ENCODE measurements at regions not wholly inside any gene's neighbourhood (a gene's known extent, or its start where the extent isn't known, plus 50 kb on each side); places are given as distances from the start of the nearest gene placed in this dataset.

- Histone ChIP-seq H3K36me3 (ENCODE audit: insufficient read depth, low read length) (no peaks in the 10 kb centered on the region), H3F3A (ENCODE audit: insufficient read depth, low read length) (no peaks in the 10 kb centered on the region), H2AFZ (ENCODE audit: low read length) (no peak overlapping the region), H4K20me1 (ENCODE audit: insufficient read depth, low read length) (no peaks in the 10 kb centered on the region), H3K4me2 (ENCODE audit: low read length) (no peak overlapping the region), H3K4me1 (ENCODE audit: insufficient read depth, low read length, severe bottlenecking) (no peaks in the 10 kb centered on the region), H3K79me2 (ENCODE audit: insufficient read depth, low read length) (no peaks in the 10 kb centered on the region), H3K9ac (ENCODE audit: low read length) (no peak overlapping the region), H3K27ac (ENCODE audit: low read depth, low read length, poor library complexity, severe bottlenecking) (no peak overlapping the region), H3K9me2 (ENCODE audit: low read depth, low read length) (no peaks in the 10 kb centered on the region), H3K9me3 (ENCODE audit: low read length) (no peaks in the 10 kb centered on the region), H3K4me3 (ENCODE audit: low read depth, low read length, poor library complexity, severe bottlenecking) (no peak overlapping the region), H3K27me3 (ENCODE audit: insufficient read depth, low read length) (no peaks in the 10 kb centered on the region)
- no peak for TF ChIP-seq CTCF (IDR thresholded peaks at IDR 0.05; ENCODE audit: low read length)
- TF ChIP-seq EZH2 (IDR thresholded peaks at IDR 0.05; ENCODE audit: borderline replicate concordance, low read length), result no peak
Observed at GRCh38 chr10:60513281-60513680, 123.6 kb upstream of the ANK3 start.

GRCh38 chr10:60511477-60512229, 122.0 kb upstream of the ANK3 start:
- no peaks in the 10 kb centered on the region for H3F3A ChIP-seq (ENCODE audit: insufficient read depth, low read length)
- H3K79me2 ChIP-seq (ENCODE audit: insufficient read depth, low read length), result no peaks in the 10 kb centered on the region
- H3K4me2 ChIP-seq (ENCODE audit: low read length), result no peak overlapping the region
- TF ChIP-seq CTCF (IDR thresholded peaks at IDR 0.05; ENCODE audit: low read length), result no peak
- TF ChIP-seq EZH2 (IDR thresholded peaks at IDR 0.05; ENCODE audit: borderline replicate concordance, low read length), result no peak
- no peak overlapping the region for H3K27ac ChIP-seq (ENCODE audit: low read depth, low read length, poor library complexity, severe bottlenecking)
- H3K9me3 ChIP-seq (ENCODE audit: low read length), result no peaks in the 10 kb centered on the region
- H3K9me2 ChIP-seq (ENCODE audit: low read depth, low read length), result no peaks in the 10 kb centered on the region
- H2AFZ ChIP-seq (ENCODE audit: low read length), result no peak overlapping the region
- no peaks in the 10 kb centered on the region for H4K20me1 ChIP-seq (ENCODE audit: insufficient read depth, low read length)
- H3K4me3 ChIP-seq (ENCODE audit: low read depth, low read length, poor library complexity, severe bottlenecking), result no peak overlapping the region
- no peaks in the 10 kb centered on the region for H3K36me3 ChIP-seq (ENCODE audit: insufficient read depth, low read length)
- H3K9ac ChIP-seq (ENCODE audit: low read length), result no peak overlapping the region
- H3K4me1 ChIP-seq (ENCODE audit: insufficient read depth, low read length, severe bottlenecking), result no peaks in the 10 kb centered on the region
- H3K27me3 ChIP-seq (ENCODE audit: insufficient read depth, low read length), result no peaks in the 10 kb centered on the region

GRCh38 chr10:60508831-60509230, 119.2 kb upstream of the ANK3 start:
- Histone ChIP-seq H3K4me1 (ENCODE audit: insufficient read depth, low read length, severe bottlenecking) (no peaks in the 10 kb centered on the region), H3K9me3 (ENCODE audit: low read length) (no peaks in the 10 kb centered on the region), H3K4me3 (ENCODE audit: low read depth, low read length, poor library complexity, severe bottlenecking) (no peak overlapping the region), H3K36me3 (ENCODE audit: insufficient read depth, low read length) (no peaks in the 10 kb centered on the region), H3K27ac (ENCODE audit: low read depth, low read length, poor library complexity, severe bottlenecking) (no peak overlapping the region), H4K20me1 (ENCODE audit: insufficient read depth, low read length) (no peaks in the 10 kb centered on the region), H3K27me3 (ENCODE audit: insufficient read depth, low read length) (no peaks in the 10 kb centered on the region), H2AFZ (ENCODE audit: low read length) (no peak overlapping the region), H3K9ac (ENCODE audit: low read length) (no peak overlapping the region), H3K9me2 (ENCODE audit: low read depth, low read length) (no peaks in the 10 kb centered on the region), H3K4me2 (ENCODE audit: low read length) (no peak overlapping the region), H3K79me2 (ENCODE audit: insufficient read depth, low read length) (no peaks in the 10 kb centered on the region), H3F3A (ENCODE audit: insufficient read depth, low read length) (no peaks in the 10 kb centered on the region)
- no peak for TF ChIP-seq EZH2 (IDR thresholded peaks at IDR 0.05; ENCODE audit: borderline replicate concordance, low read length)
- no peak for TF ChIP-seq CTCF (IDR thresholded peaks at IDR 0.05; ENCODE audit: low read length)
